Heart left ventricle (tissue), 16 donors: ENCODE measurements at regions not wholly inside any gene's neighbourhood (a gene's known extent, or its start where the extent isn't known, plus 50 kb on each side); places are given as distances from the start of the nearest gene placed in this dataset.

Source experiments
- ATAC-seq, 4 donors: fragments of 200-7000 bp; cut with Tn5 transposase; one replicate each; pipeline ENCODE4 v1.9.1; 2020 to 2022; ENCODE audit warnings: moderate library complexity in 4 of 4, mild to moderate bottlenecking in 3 of 4, moderate number of reproducible peaks in 1 of 4
- DNase-seq, 5 donors: peaks; one replicate each; pipeline ENCODE4 v3.0.0-alpha.2; 2020
- H3K27ac ChIP-seq, 12 donors: fragments of 200-600 bp; sonication (generic) in 4 of 12; one replicate each; pipeline versions ENCODE4 v1.5.0 to v1.8.0; 2016 to 2022; ENCODE audit warnings: mild to moderate bottlenecking in 2 of 12
- H3K27me3 ChIP-seq, 9 donors: fragments of 200-600 bp; sonication (generic) in 2 of 9; one replicate each; pipeline versions ENCODE4 v1.5.1 to v1.8.0; 2016 to 2022; ENCODE audit warnings: mild to moderate bottlenecking in 3 of 9
- H3K36me3 ChIP-seq, 9 donors: fragments of 200-600 bp; sonication (generic) in 2 of 9; one replicate each; pipeline versions ENCODE4 v1.5.0 to v1.8.0; 2018 to 2022; ENCODE audit warnings: mild to moderate bottlenecking in 2 of 9
- H3K4me1 ChIP-seq, 12 donors: fragments of 200-600 bp; sonication (generic) in 4 of 12; one replicate each; pipeline versions ENCODE4 v1.5.0 to v1.8.0; 2016 to 2022; ENCODE audit warnings: mild to moderate bottlenecking in 3 of 12
- H3K4me3 ChIP-seq, 12 donors: fragments of 200-600 bp; sonication (generic) in 4 of 12; one replicate each; pipeline versions ENCODE4 v1.5.0 to v1.8.0; 2017 to 2022; ENCODE audit warnings: mild to moderate bottlenecking in 9 of 12, moderate library complexity in 4 of 12
- H3K9me3 ChIP-seq, 12 donors: fragments of 200-600 bp; sonication (generic) in 4 of 12; one replicate each; pipeline versions ENCODE4 v1.5.0 to v1.8.0; 2016 to 2022; ENCODE audit warnings: mild to moderate bottlenecking in 1 of 12
- POLR2A ChIP-seq, 2 donors: fragments of 450-650 bp; IDR thresholded peaks; one replicate each; pipeline ENCODE4 v1.6.1; 2017; ENCODE audit warnings: antibody characterized with exemption in 2 of 2, mild to moderate bottlenecking in 2 of 2, moderate library complexity in 2 of 2
- WGBS, 4 donors: extraction: QIAGEN DNeasy Blood & Tissue Kit in 2 of 4; methylation state at CpG; one replicate each; pipeline versions ENCODE4 v1.1.5 to v1.1.7; 2013 to 2018; 5-methylcytosine and 5-hydroxymethylcytosine counted together
- intact Hi-C, 10 donors: fragments of 100-400 bp; cut with DNase I; formaldehyde crosslinking; loops; one replicate each; pipeline versions ENCODE4 v1.11.1 to v1.14.2; 2022
- TF ChIP-seq, protein P1 (sequence below), 12 donors: fragments of 200-600 bp; sonication (generic) in 4 of 12; IDR thresholded peaks; one replicate each; pipeline versions ENCODE4 v1.5.0 to v1.8.0; 2018 to 2022; ENCODE audit warnings: antibody characterized with exemption in 12 of 12, mild to moderate bottlenecking in 5 of 12
- donor health status: ischemic (EF 13 %, LVEDD 7.1; RV severe dilation, severe dysfunction).
- donor health status: healthy with polysubstance abuse.
- donor health status: DM: no; HTN: yes; CAD: no.
- donor health status: DM: no; HTN: no; CAD: no.
- donor health status: ischemic (EF 25% LVEDD 6.9; RV normal size, moderate dysfunction).
- donor health status: ischemic (EF 25% LVEDD 5.7; RV mildly dilated, moderate dysfunction).
- donor health status: healthy.
- donor health status: DM: yes; HTN: yes; CAD: no.
- donor health status: ischemic (EF 35%, LVEDD 5.7; RV mildly dilated, moderate dysfunction).
- donor health status: nonischemic (EF 11% LVEDD 7.7; RV severe dilation, severe dysfunction).
- donor health status: DM: yes; HTN: yes; CAD: no.
- donor health status: PGD.
- donor health status: ischemic (EF 29% LVEDD 5.4; RV normal size, mild dysfunction).
- donor health status: nonischemic (EF 23%, LVEDD 6.1; RV moderate dilation, normal function).

- 88 to 93% (median 91%) methylated on average over 1 of the region's 1 CpG for WGBS, 4 donors
- Histone ChIP-seq H3K9me3 (no peaks in the 10 kb centered on the region), H3K4me1 (no peaks in the 10 kb centered on the region), H3K36me3 (no peaks in the 10 kb centered on the region), H3K4me3 (no peak overlapping the region), H3K27ac (no peak overlapping the region), H3K27me3 (no peaks in the 10 kb centered on the region)
- ATAC-seq (no peak), DNase-seq (no peak)
- no peak for TF ChIP-seq POLR2A (IDR thresholded peaks at IDR 0.05)
- TF ChIP-seq, protein P1, sequence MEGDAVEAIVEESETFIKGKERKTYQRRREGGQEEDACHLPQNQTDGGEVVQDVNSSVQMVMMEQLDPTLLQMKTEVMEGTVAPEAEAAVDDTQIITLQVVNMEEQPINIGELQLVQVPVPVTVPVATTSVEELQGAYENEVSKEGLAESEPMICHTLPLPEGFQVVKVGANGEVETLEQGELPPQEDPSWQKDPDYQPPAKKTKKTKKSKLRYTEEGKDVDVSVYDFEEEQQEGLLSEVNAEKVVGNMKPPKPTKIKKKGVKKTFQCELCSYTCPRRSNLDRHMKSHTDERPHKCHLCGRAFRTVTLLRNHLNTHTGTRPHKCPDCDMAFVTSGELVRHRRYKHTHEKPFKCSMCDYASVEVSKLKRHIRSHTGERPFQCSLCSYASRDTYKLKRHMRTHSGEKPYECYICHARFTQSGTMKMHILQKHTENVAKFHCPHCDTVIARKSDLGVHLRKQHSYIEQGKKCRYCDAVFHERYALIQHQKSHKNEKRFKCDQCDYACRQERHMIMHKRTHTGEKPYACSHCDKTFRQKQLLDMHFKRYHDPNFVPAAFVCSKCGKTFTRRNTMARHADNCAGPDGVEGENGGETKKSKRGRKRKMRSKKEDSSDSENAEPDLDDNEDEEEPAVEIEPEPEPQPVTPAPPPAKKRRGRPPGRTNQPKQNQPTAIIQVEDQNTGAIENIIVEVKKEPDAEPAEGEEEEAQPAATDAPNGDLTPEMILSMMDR (IDR thresholded peaks at IDR 0.05): no peak
- intact Hi-C loops: loop anchor here in 1 of 10 donors (10.0 kb wide), 1 partner anchor 131 kb away; no protein-coding TSS in a partner anchor
Measured at GRCh38 chr5:143966280-143966679, 154.3 kb downstream of the HMHB1 start.

- Histone ChIP-seq H3K27ac (no peak overlapping the region), H3K27me3 (no peaks in the 10 kb centered on the region), H3K4me1 (no peaks in the 10 kb centered on the region), H3K36me3 (no peaks in the 10 kb centered on the region), H3K4me3 (no peak overlapping the region), H3K9me3 (no peaks in the 10 kb centered on the region)
- DNase-seq (no peak), ATAC-seq (peak in 2 of 4 donors; percentile 41 to 49)
- TF ChIP-seq, protein P1 (IDR thresholded peaks at IDR 0.05): peak; percentile 10 to 65 (median 28)
- TF ChIP-seq POLR2A (IDR thresholded peaks at IDR 0.05): no peak
- intact Hi-C loops: loop anchor here in 1 of 10 donors (10.0 kb wide), 1 partner anchor 133 kb away; no protein-coding TSS in a partner anchor
- 93 to 97% (median 94%) methylated on average over 3 of the region's 3 CpGs for WGBS, 4 donors
Measured at GRCh38 chr5:143968071-143968878, 156.3 kb downstream of the HMHB1 start.

GRCh38 chr5:143970159-143970558 lies 158.2 kb downstream of the HMHB1 start:
- no peak overlapping the region for H3K4me3 ChIP-seq
- no peaks in the 10 kb centered on the region for H3K27me3 ChIP-seq
- no peak overlapping the region for H3K27ac ChIP-seq
- ATAC-seq (no peak), DNase-seq (no peak)
- no peak for TF ChIP-seq POLR2A (IDR thresholded peaks at IDR 0.05)
- TF ChIP-seq, protein P1 (IDR thresholded peaks at IDR 0.05): no peak
- H3K9me3 ChIP-seq: no peaks in the 10 kb centered on the region
- H3K36me3 ChIP-seq: no peaks in the 10 kb centered on the region
- WGBS, 4 donors: 52 to 76% (median 66%) methylated on average over 3 of the region's 3 CpGs
- intact Hi-C loops: no loop called here
- no peaks in the 10 kb centered on the region for H3K4me1 ChIP-seq

DNA sequence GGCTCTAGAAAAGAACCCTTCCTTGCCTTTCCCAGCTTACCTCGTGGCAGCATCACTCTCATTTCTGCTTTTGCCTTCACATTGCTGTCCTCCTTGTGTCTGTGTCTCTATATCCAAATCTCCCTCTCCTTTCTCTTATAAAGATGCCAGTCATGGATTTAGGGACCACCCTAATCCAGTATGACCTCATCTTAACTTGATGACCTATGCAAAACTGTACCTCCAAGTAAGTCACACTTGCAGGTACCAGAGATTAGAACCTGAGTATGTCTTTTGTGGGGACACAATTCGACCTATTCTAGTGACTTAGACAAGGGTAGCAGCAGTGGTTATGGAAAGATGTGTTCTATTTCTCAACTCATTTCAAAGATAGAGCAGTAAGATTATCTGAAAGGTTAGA lies 160.1 kb downstream of the HMHB1 start:
- Histone ChIP-seq H3K4me3 (no peak overlapping the region), H3K27ac (no peak overlapping the region), H3K36me3 (no peaks in the 10 kb centered on the region), H3K4me1 (no peaks in the 10 kb centered on the region), H3K27me3 (no peaks in the 10 kb centered on the region), H3K9me3 (no peaks in the 10 kb centered on the region)
- ATAC-seq: no peak
- DNase-seq: no peak
- WGBS, 4 donors: 81 to 91% (median 85%) methylated on average over 2 of the region's 2 CpGs
- intact Hi-C loops: no loop called here
- TF ChIP-seq, protein P1 (IDR thresholded peaks at IDR 0.05): no peak
- no peak for TF ChIP-seq POLR2A (IDR thresholded peaks at IDR 0.05)
